ENCODE measurements at regions not wholly inside any gene's neighbourhood (a gene's known extent, or its start where the extent isn't known, plus 50 kb on each side); places are given as distances from the start of the nearest gene placed in this dataset.

- CTCF ChIA-PET = no interaction called here
- no peaks in the 10 kb centered on the region for H3K36me3 ChIP-seq (ENCODE audit: control insufficient read depth in 2 of 2, insufficient read depth in 1 of 2, low read length in 2 of 2)
- TF ChIP-seq, protein P1, sequence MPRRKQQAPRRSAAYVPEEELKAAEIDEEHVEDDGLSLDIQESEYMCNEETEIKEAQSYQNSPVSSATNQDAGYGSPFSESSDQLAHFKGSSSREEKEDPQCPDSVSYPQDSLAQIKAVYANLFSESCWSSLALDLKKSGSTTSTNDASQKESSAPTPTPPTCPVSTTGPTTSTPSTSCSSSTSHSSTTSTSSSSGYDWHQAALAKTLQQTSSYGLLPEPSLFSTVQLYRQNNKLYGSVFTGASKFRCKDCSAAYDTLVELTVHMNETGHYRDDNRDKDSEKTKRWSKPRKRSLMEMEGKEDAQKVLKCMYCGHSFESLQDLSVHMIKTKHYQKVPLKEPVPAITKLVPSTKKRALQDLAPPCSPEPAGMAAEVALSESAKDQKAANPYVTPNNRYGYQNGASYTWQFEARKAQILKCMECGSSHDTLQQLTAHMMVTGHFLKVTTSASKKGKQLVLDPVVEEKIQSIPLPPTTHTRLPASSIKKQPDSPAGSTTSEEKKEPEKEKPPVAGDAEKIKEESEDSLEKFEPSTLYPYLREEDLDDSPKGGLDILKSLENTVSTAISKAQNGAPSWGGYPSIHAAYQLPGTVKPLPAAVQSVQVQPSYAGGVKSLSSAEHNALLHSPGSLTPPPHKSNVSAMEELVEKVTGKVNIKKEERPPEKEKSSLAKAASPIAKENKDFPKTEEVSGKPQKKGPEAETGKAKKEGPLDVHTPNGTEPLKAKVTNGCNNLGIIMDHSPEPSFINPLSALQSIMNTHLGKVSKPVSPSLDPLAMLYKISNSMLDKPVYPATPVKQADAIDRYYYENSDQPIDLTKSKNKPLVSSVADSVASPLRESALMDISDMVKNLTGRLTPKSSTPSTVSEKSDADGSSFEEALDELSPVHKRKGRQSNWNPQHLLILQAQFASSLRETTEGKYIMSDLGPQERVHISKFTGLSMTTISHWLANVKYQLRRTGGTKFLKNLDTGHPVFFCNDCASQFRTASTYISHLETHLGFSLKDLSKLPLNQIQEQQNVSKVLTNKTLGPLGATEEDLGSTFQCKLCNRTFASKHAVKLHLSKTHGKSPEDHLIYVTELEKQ (tag by site-specific recombination; IDR thresholded peaks at IDR 0.05; ENCODE audit: borderline replicate concordance) = no peak
- TF ChIP-seq ZFP41 (tag by site-specific recombination; IDR thresholded peaks at IDR 0.05; ENCODE audit: borderline replicate concordance) (no peak), ZNF707 (tag by site-specific recombination; IDR thresholded peaks at IDR 0.05) (no peak), PBX3 (CRISPR knock-in tag; IDR thresholded peaks at IDR 0.05) (no peak), ZNF133 (tag by site-specific recombination; IDR thresholded peaks at IDR 0.05) (no peak), ZNF473 (tag by site-specific recombination; IDR thresholded peaks at IDR 0.05) (no peak), PRDM1 (tag by site-specific recombination; IDR thresholded peaks at IDR 0.05) (no peak), ZNF488 (tag by site-specific recombination; IDR thresholded peaks at IDR 0.05) (no peak), ZFP3 (tag by site-specific recombination; IDR thresholded peaks at IDR 0.05; ENCODE audit: low read depth) (no peak), MZF1 (tag by site-specific recombination; IDR thresholded peaks at IDR 0.05; ENCODE audit: borderline replicate concordance) (no peak), WT1 (tag by site-specific recombination; IDR thresholded peaks at IDR 0.05) (no peak)
- TF ChIP-seq, protein P2, sequence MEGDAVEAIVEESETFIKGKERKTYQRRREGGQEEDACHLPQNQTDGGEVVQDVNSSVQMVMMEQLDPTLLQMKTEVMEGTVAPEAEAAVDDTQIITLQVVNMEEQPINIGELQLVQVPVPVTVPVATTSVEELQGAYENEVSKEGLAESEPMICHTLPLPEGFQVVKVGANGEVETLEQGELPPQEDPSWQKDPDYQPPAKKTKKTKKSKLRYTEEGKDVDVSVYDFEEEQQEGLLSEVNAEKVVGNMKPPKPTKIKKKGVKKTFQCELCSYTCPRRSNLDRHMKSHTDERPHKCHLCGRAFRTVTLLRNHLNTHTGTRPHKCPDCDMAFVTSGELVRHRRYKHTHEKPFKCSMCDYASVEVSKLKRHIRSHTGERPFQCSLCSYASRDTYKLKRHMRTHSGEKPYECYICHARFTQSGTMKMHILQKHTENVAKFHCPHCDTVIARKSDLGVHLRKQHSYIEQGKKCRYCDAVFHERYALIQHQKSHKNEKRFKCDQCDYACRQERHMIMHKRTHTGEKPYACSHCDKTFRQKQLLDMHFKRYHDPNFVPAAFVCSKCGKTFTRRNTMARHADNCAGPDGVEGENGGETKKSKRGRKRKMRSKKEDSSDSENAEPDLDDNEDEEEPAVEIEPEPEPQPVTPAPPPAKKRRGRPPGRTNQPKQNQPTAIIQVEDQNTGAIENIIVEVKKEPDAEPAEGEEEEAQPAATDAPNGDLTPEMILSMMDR (tag by site-specific recombination; IDR thresholded peaks at IDR 0.05) = no peak
- H3K9me3 ChIP-seq (ENCODE audit: control insufficient read depth, insufficient read depth, low read depth, low read length) = no peaks in the 10 kb centered on the region
- POLR2A ChIA-PET = no interaction called here
- no peak overlapping the region for H3K4me3 ChIP-seq (ENCODE audit: low read depth, low read length)
- no peak overlapping the region for H3K27ac ChIP-seq (ENCODE audit: extremely low read depth, low read depth, low read length)
- H3K4me1 ChIP-seq (ENCODE audit: control insufficient read depth, insufficient read depth, low read length) = no peaks in the 10 kb centered on the region
Observed at GRCh38 chr10:93160140-93160539, 86.4 kb downstream of the CYP26A1 start.

DNA sequence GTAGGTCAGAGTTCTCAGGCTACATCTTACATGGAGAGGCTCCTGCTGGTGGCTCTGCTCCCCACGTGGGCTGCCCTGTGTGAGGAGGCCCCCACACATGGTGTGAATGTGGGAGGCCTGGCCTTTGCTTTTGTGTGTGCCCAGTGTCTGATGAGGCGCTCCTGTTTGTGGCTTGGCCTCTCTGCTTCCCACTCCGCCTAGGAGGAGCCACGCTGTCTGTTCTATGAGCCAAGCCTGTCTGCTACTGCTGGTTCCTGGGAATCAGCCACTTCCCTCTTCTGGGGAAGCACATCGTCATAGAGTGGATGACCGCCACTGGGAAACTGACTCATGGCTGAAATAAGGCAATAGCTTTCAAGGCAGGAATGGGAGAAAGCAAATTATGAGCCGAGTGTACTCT, 87.1 kb downstream of the CYP26A1 start:
- Histone ChIP-seq H3K4me1 (ENCODE audit: control insufficient read depth, insufficient read depth, low read length) (no peaks in the 10 kb centered on the region), H3K27ac (ENCODE audit: extremely low read depth, low read depth, low read length) (no peak overlapping the region), H3K36me3 (ENCODE audit: control insufficient read depth in 2 of 2, insufficient read depth in 1 of 2, low read length in 2 of 2) (no peaks in the 10 kb centered on the region), H3K9me3 (ENCODE audit: control insufficient read depth, insufficient read depth, low read depth, low read length) (no peaks in the 10 kb centered on the region), H3K4me3 (ENCODE audit: low read depth, low read length) (no peak overlapping the region)
- TF ChIP-seq ZFP41 (tag by site-specific recombination; IDR thresholded peaks at IDR 0.05; ENCODE audit: borderline replicate concordance) = no peak
- peak; percentile 57; the same call in 1 of the 2 replicates for TF ChIP-seq EGR2 (tag by site-specific recombination; IDR thresholded peaks at IDR 0.05; ENCODE audit: low read depth)
- TF ChIP-seq ZFHX2 (tag by site-specific recombination; conservative IDR thresholded peaks at IDR 0.05) = 0 out of 2 replicates have a peak, but pooled peaks have one; percentile 28
- ChIA-PET POLR2A (no interaction called here), CTCF (no interaction called here)

DNA sequence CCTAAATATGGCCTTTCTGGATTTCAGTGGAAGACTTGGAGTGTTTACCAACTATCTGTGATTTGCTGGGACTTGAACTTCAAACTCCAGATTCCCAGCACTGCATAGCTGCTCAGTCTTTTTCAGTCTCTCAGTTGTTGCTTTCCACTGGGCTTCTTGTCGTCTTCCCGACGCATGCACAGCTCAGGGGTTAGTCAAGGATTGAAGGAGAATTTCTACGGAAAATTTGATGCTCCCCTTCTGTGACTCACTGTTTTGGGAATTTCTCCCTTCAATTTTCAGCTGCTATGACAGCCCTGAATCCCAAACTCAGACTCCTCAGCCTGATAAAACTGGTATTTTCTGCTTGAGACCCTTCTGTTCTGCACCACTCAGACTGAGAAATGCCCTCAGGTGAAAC, 91.7 kb downstream of the CYP26A1 start:
- POLR2A ChIA-PET = no interaction called here
- Histone ChIP-seq H3K27ac (ENCODE audit: extremely low read depth, low read depth, low read length) (no peak overlapping the region), H3K36me3 (ENCODE audit: control insufficient read depth in 2 of 2, insufficient read depth in 1 of 2, low read length in 2 of 2) (no peaks in the 10 kb centered on the region), H3K9me3 (ENCODE audit: control insufficient read depth, insufficient read depth, low read depth, low read length) (no peaks in the 10 kb centered on the region), H3K4me3 (ENCODE audit: low read depth, low read length) (no peak overlapping the region), H3K4me1 (ENCODE audit: control insufficient read depth, insufficient read depth, low read length) (no peaks in the 10 kb centered on the region)
- CTCF ChIA-PET = no interaction called here
- TF ChIP-seq ZNF660 (tag by site-specific recombination; IDR thresholded peaks at IDR 0.05) = no peak
- TF ChIP-seq PRDM1 (tag by site-specific recombination; IDR thresholded peaks at IDR 0.05) = no peak
- no peak for TF ChIP-seq ATF2 (tag by site-specific recombination; IDR thresholded peaks at IDR 0.05; ENCODE audit: low read depth)
- TF ChIP-seq ZNF280C (tag by site-specific recombination; IDR thresholded peaks at IDR 0.05) = no peak
